ENCODE measurements at regions not wholly inside any gene's neighbourhood (a gene's known extent, or its start where the extent isn't known, plus 50 kb on each side); places are given as distances from the start of the nearest gene placed in this dataset.

- H3K36me3 Mint-ChIP-seq (ENCODE audit: low read depth), result no peaks in the 10 kb centered on the region
- H3K4me3 Mint-ChIP-seq, result no peak overlapping the region
- Histone ChIP-seq H3K27me3 (ENCODE audit: insufficient read depth) (no peaks in the 10 kb centered on the region), H3K4me3 (no peak overlapping the region), H3K9me2 (ENCODE audit: insufficient read depth) (peaks cover 4% of the 10 kb centered on the region; the same call in 1 of the 2 replicates), H3K27ac (ENCODE audit: low read depth) (no peak overlapping the region), H3K4me2 (no peak overlapping the region), H3K79me2 (replicated peaks; ENCODE audit: insufficient read depth) (no peaks in the 10 kb centered on the region), H3K4me1 (ENCODE audit: insufficient read depth) (no peaks in the 10 kb centered on the region), H3K36me3 (ENCODE audit: insufficient read depth) (no peaks in the 10 kb centered on the region), H2AFZ (no peak overlapping the region), H3F3A (replicated peaks; ENCODE audit: low read depth) (no peaks in the 10 kb centered on the region), H4K20me1 (replicated peaks; ENCODE audit: insufficient read depth) (no peaks in the 10 kb centered on the region)
- no peaks in the 10 kb centered on the region; the same call in 2 of the 3 replicates for H3K4me1 Mint-ChIP-seq
- DNase-seq (ENCODE audit: low spot score) (no peak), ATAC-seq (no peak)
- H3K27ac Mint-ChIP-seq, result no peak overlapping the region
- H3K27me3 Mint-ChIP-seq (ENCODE audit: insufficient read depth, low read depth, poor library complexity), result no peaks in the 10 kb centered on the region
- peaks cover 3% of the 10 kb centered on the region; the same call in 1 of the 3 replicates for H3K9me3 Mint-ChIP-seq
- TF ChIP-seq ZNF462 (CRISPR knock-in tag; IDR thresholded peaks at IDR 0.05), result no peak
- no peak for TF ChIP-seq POLR2AphosphoS5 (IDR thresholded peaks at IDR 0.05; ENCODE audit: low read depth)
- TF ChIP-seq EZH2phosphoT487 (IDR thresholded peaks at IDR 0.05; ENCODE audit: unreplicated experiment), result no peak
- no peak for TF ChIP-seq ZNF331 (CRISPR knock-in tag; IDR thresholded peaks at IDR 0.05; ENCODE audit: low read depth)
- no peak for TF ChIP-seq CREB1 (CRISPR knock-in tag; IDR thresholded peaks at IDR 0.05; ENCODE audit: low read depth)
- no peak for TF ChIP-seq ZNF114 (CRISPR knock-in tag; IDR thresholded peaks at IDR 0.05)
- TF ChIP-seq REST (IDR thresholded peaks at IDR 0.05; ENCODE audit: unreplicated experiment), result no peak
- no peak for TF ChIP-seq EZH2 (IDR thresholded peaks at IDR 0.05; ENCODE audit: low read depth, unreplicated experiment)
- TF ChIP-seq JUNB (IDR thresholded peaks at IDR 0.05; ENCODE audit: unreplicated experiment), result no peak
- TF ChIP-seq CTCF (conservative IDR thresholded peaks at IDR 0.05; ENCODE audit: low read depth in 2 of 2), result no peak
- no peak for TF ChIP-seq STAT1 (IDR thresholded peaks at IDR 0.05; ENCODE audit: unreplicated experiment)
Observed at GRCh38 chr5:108655750-108656450, 91.8 kb upstream of the FER start.

Measured in GM23338 (cell line).